H1 (cell line): ENCODE measurements at regions not wholly inside any gene's neighbourhood (a gene's known extent, or its start where the extent isn't known, plus 50 kb on each side); places are given as distances from the start of the nearest gene placed in this dataset.

Experiments used
- CTCF ChIA-PET: fragments of 300-600 bp; sonication (Branson Sonifier 250); formaldehyde crosslinking; loops from one replicate; lab custom pipeline; 2021; ENCODE audit not compliant: partially characterized antibody; lab: Charles Lee
- POLR2A ChIA-PET: fragments of 300-600 bp; sonication (Branson Sonifier 250); formaldehyde crosslinking; loops from one replicate; lab custom pipeline; 2021; ENCODE audit warnings: inconsistent platforms; ENCODE audit not compliant: partially characterized antibody; lab: Charles Lee
- DNase-seq, 2 experiments: peaks; one replicate each; pipeline versions ENCODE4 v3.0.0 to v3.0.0-alpha.2; 2010 to 2022; ENCODE audit warnings: low spot score in 2 of 2, low read depth in 1 of 2, mixed read lengths in 1 of 2
- FAIRE-seq: peaks from 2 replicates; lab custom pipeline; 2011; peaks lifted over from hg19 to GRCh38; lab: Jason Lieb, UNC
- H2AFZ ChIP-seq: 2 replicates; pipeline ENCODE4 v1.8.1; 2012; ENCODE audit warnings: low read length, inconsistent platforms
- H2AK5ac ChIP-seq: 2 replicates; pipeline ENCODE4 v1.6.1; 2013; ENCODE audit warnings: low read depth, low read length
- H2BK120ac ChIP-seq: replicated peaks from 2 replicates; pipeline ENCODE3; 2013; ENCODE audit warnings: low read depth, low read length, inconsistent platforms
- H2BK12ac ChIP-seq: 2 replicates; pipeline ENCODE4 v1.6.1; 2013; ENCODE audit warnings: low read depth, low read length
- H2BK15ac ChIP-seq: 2 replicates; pipeline ENCODE4 v1.6.1; 2013; ENCODE audit warnings: low read length
- H2BK20ac ChIP-seq: 2 replicates; pipeline ENCODE4 v1.6.1; 2013; ENCODE audit warnings: low read length
- H2BK5ac ChIP-seq: 2 replicates; pipeline ENCODE4 v1.6.1; 2013; ENCODE audit warnings: low read depth, low read length
- H3K14ac ChIP-seq: 2 replicates; pipeline ENCODE4 v1.6.1; 2013; ENCODE audit warnings: inconsistent platforms; ENCODE audit not compliant: insufficient read length
- H3K18ac ChIP-seq: 2 replicates; pipeline ENCODE4 v1.6.1; 2013; ENCODE audit warnings: low read length; ENCODE audit errors: extremely low read depth
- H3K23ac ChIP-seq: 2 replicates; pipeline ENCODE4 v1.6.1; 2013; ENCODE audit warnings: inconsistent platforms; ENCODE audit not compliant: insufficient read length
- H3K23me2 ChIP-seq: 2 replicates; pipeline ENCODE4 v1.6.1; 2013; ENCODE audit warnings: low read depth, low read length
- H3K27ac ChIP-seq: 2 replicates; pipeline ENCODE4 v1.6.1; 2011; ENCODE audit warnings: low read depth, low read length, inconsistent platforms
- H3K27me3 ChIP-seq, 4 experiments: replicated peaks in 1 of 4; 1 replicate in 1 of 4; 2 replicates in 3 of 4; pipeline versions ENCODE4 v1.6.1 to v1.8.1; 2011 to 2013; ENCODE audit warnings: low read length in 3 of 4, mild to moderate bottlenecking in 3 of 4, inconsistent platforms in 2 of 4, mixed read lengths in 2 of 4, moderate library complexity in 1 of 4; ENCODE audit not compliant: control insufficient read depth in 3 of 4, insufficient read depth in 3 of 4; ENCODE audit errors: extremely low read depth in 1 of 4
- H3K36me3 ChIP-seq, 4 experiments: 2 replicates each; pipeline versions ENCODE4 v1.6.1 to v1.8.1; 2011 to 2013; ENCODE audit warnings: mild to moderate bottlenecking in 4 of 4, low read length in 3 of 4, moderate library complexity in 2 of 4, control low read depth in 1 of 4, inconsistent platforms in 1 of 4; ENCODE audit not compliant: insufficient read depth in 4 of 4, control insufficient read depth in 2 of 4
- H3K4ac ChIP-seq: replicated peaks from 2 replicates; pipeline ENCODE3; 2013; ENCODE audit warnings: low read length, low read depth, mixed read lengths, inconsistent platforms; ENCODE audit not compliant: insufficient read length
- H3K4me1 ChIP-seq, 4 experiments: replicated peaks in 1 of 4; 1 replicate in 1 of 4; 2 replicates in 3 of 4; pipeline versions ENCODE4 v1.6.1 to v1.8.1; 2011 to 2013; ENCODE audit warnings: low read length in 3 of 4, inconsistent platforms in 2 of 4, mixed read lengths in 1 of 4; ENCODE audit not compliant: insufficient read depth in 4 of 4, control insufficient read depth in 3 of 4
- H3K4me2 ChIP-seq, 2 experiments: 2 replicates each; pipeline versions ENCODE4 v1.6.1 to v1.8.1; 2011 to 2013; ENCODE audit warnings: low read depth in 2 of 2, low read length in 2 of 2, control low read depth in 1 of 2, inconsistent platforms in 1 of 2, mild to moderate bottlenecking in 1 of 2; ENCODE audit not compliant: insufficient read depth in 1 of 2
- H3K4me3 ChIP-seq, 4 experiments: fragments of 200-600, 300-600 bp in 1 of 4; sonication (generic), shearing (Covaris generic), sonication (Bioruptor Twin) in 1 of 4; 2 replicates each; pipeline versions ENCODE4 v1.5.1 to v1.8.1; 2011 to 2016; ENCODE audit warnings: low read length in 4 of 4, low read depth in 3 of 4, control low read depth in 2 of 4, inconsistent platforms in 2 of 4, mild to moderate bottlenecking in 2 of 4, mixed read lengths in 1 of 4, moderate library complexity in 1 of 4; ENCODE audit not compliant: insufficient read depth in 2 of 4; ENCODE audit errors: extremely low read depth in 1 of 4
- H3K56ac ChIP-seq: replicated peaks from 2 replicates; pipeline ENCODE3; 2013; ENCODE audit warnings: low read depth, mild to moderate bottlenecking, mixed read lengths, low read length, inconsistent platforms; ENCODE audit not compliant: insufficient read length
- H3K79me1 ChIP-seq: 2 replicates; pipeline ENCODE4 v1.6.1; 2013; ENCODE audit warnings: low read depth, low read length, control low read depth
- H3K79me2 ChIP-seq, 2 experiments: 2 replicates each; pipeline versions ENCODE4 v1.6.1 to v1.8.1; 2012 to 2013; ENCODE audit warnings: low read length in 2 of 2, mild to moderate bottlenecking in 2 of 2, inconsistent platforms in 1 of 2; ENCODE audit not compliant: insufficient read depth in 2 of 2, control insufficient read depth in 1 of 2
- H3K9ac ChIP-seq, 4 experiments: replicated peaks in 1 of 4; 1 replicate in 1 of 4; 2 replicates in 3 of 4; pipeline versions ENCODE4 v1.6.1 to v1.8.1; 2011 to 2013; ENCODE audit warnings: low read depth in 3 of 4, low read length in 3 of 4, control low read depth in 2 of 4, mild to moderate bottlenecking in 2 of 4, moderate library complexity in 2 of 4, inconsistent platforms in 1 of 4; ENCODE audit errors: extremely low read depth in 1 of 4
- H3K9me3 ChIP-seq, 2 experiments: 2 replicates each; pipeline versions ENCODE4 v1.6.1 to v1.8.1; 2012 to 2013; ENCODE audit warnings: mild to moderate bottlenecking in 2 of 2, moderate library complexity in 2 of 2, control low read depth in 1 of 2, inconsistent platforms in 1 of 2, low read depth in 1 of 2, low read length in 1 of 2, mixed read lengths in 1 of 2; ENCODE audit not compliant: insufficient read depth in 2 of 2
- H4K20me1 ChIP-seq, 2 experiments: replicated peaks in 1 of 2; 2 replicates each; pipeline versions ENCODE3 to v1.8.1; 2011 to 2013; ENCODE audit warnings: inconsistent platforms in 2 of 2, low read length in 2 of 2, mild to moderate bottlenecking in 1 of 2; ENCODE audit not compliant: insufficient read depth in 2 of 2, control insufficient read depth in 1 of 2
- H4K5ac ChIP-seq: 2 replicates; pipeline ENCODE4 v1.6.1; 2013; ENCODE audit warnings: low read length, low read depth, mixed read lengths, inconsistent platforms; ENCODE audit not compliant: insufficient read length
- H4K8ac ChIP-seq: 2 replicates; pipeline ENCODE4 v1.8.0; 2013; ENCODE audit warnings: mild to moderate bottlenecking, moderate library complexity, low read length, inconsistent platforms; ENCODE audit not compliant: insufficient read depth; ENCODE audit errors: extremely low read depth
- H4K91ac ChIP-seq: replicated peaks from 2 replicates; pipeline ENCODE3; 2013; ENCODE audit warnings: low read length, mixed read lengths, inconsistent platforms; ENCODE audit not compliant: insufficient read length
- BCL11A ChIP-seq, 2 experiments: IDR thresholded peaks; one replicate each; pipeline ENCODE4 v1.6.1; 2011; ENCODE audit warnings: low read depth in 2 of 2, low read length in 2 of 2, mild to moderate bottlenecking in 2 of 2
- CBX8 ChIP-seq: fragments of 300-800, 300-1000 bp; sonication (generic); IDR thresholded peaks from 2 replicates; pipeline ENCODE4 v1.7.1; 2016; ENCODE audit warnings: low read depth, low read length, borderline replicate concordance
- EP300 ChIP-seq, 2 experiments: IDR thresholded peaks; 1 replicate in 1 of 2; 2 replicates in 1 of 2; pipeline ENCODE4 v1.6.1; 2011 to 2012; ENCODE audit warnings: low read depth in 2 of 2, low read length in 2 of 2, mild to moderate bottlenecking in 2 of 2, borderline replicate concordance in 1 of 2, inconsistent platforms in 1 of 2, moderate library complexity in 1 of 2
- RAD21 ChIP-seq, 2 experiments: IDR thresholded peaks in 1 of 2; conservative IDR thresholded peaks in 1 of 2; 2 replicates each; pipeline ENCODE4 v1.6.1; 2011; ENCODE audit warnings: low read depth in 2 of 2, low read length in 2 of 2, improper control_type of control experiment in 1 of 2, inconsistent platforms in 1 of 2, mild to moderate bottlenecking in 1 of 2, moderate library complexity in 1 of 2
- RFX5 ChIP-seq: IDR thresholded peaks from 2 replicates; pipeline ENCODE4 v1.6.1; 2011; ENCODE audit warnings: low read depth, low read length, improper control_type of control experiment, borderline replicate concordance
- SIN3A ChIP-seq, 2 experiments: IDR thresholded peaks in 1 of 2; conservative IDR thresholded peaks in 1 of 2; 2 replicates each; pipeline ENCODE4 v1.6.1; 2011 to 2012; ENCODE audit warnings: low read length in 2 of 2, improper control_type of control experiment in 1 of 2, low read depth in 1 of 2, mild to moderate bottlenecking in 1 of 2
- WGBS, 2 experiments: shearing (Covaris generic) in 1 of 2; methylation state at CpG; one replicate each; pipeline versions ENCODE4 v1.1.6 to v1.1.7; 2013 to 2015; ENCODE audit warnings: low lambda C conversion rate in 2 of 2, mixed read lengths in 2 of 2, inconsistent platforms in 1 of 2, low coverage in 1 of 2, missing lambda C conversion rate in 1 of 2; ENCODE audit not compliant: insufficient replicate concordance in 2 of 2, insufficient coverage in 1 of 2, insufficient read length in 1 of 2; ENCODE audit errors: extremely low coverage in 1 of 2, missing lambda C conversion rate in 1 of 2; 5-methylcytosine and 5-hydroxymethylcytosine counted together
- TF ChIP-seq, protein P1 (sequence below), 3 experiments: IDR thresholded peaks; 1 replicate in 2 of 3; 2 replicates in 1 of 3; pipeline versions ENCODE4 v1.5.1 to v1.6.1; 2011; ENCODE audit warnings: low read length in 3 of 3, mild to moderate bottlenecking in 3 of 3, inconsistent platforms in 2 of 3, low read depth in 1 of 3, moderate library complexity in 1 of 3; ENCODE audit not compliant: insufficient read depth in 1 of 3; ENCODE audit errors: control extremely low read depth in 1 of 3

DNA sequence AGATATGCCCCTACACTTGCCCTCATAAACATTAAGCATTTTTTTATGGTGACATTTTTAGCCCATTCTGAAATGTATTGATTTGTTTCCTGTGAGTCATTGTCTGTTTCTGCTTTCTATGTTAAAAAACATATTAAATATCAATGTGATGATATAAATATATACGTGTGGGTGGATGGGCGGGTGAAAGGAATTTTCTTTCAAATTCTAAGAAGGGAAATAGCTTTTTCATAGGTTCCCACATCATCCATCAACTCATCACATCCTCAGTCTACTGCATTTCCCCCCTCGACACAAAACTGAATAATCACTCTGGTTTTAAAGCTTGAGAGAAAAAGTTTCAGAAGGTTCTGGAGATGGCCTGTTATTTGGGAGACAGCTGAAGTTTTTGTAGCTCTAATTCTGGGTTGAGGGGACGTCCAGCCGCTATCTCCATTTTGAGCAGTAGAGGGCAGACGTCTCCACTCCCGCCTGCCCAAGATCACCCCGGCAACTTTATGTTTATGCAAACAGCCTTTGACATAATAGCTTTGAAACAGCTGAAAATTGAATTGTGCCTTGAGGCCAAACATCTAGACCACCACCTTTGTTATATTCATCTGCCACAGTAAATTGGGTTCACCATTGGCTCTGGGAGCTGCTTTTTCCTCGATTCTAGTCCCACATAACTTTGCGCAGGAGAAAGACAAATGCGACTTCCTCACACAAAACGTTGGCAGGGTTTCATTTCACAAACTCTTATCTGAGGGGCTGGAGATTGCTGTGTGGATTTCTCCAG lies 216.2 kb upstream of the CLINT1 start:
- POLR2A ChIA-PET, result no interaction called here
- H3K4me3 ChIP-seq, result no peak overlapping the region
- FAIRE-seq, result peak; percentile 94

More for the DNA sequence above, 216.2 kb upstream of the CLINT1 start:
- no peak overlapping the region for H2BK20ac ChIP-seq
- CTCF ChIA-PET, result interaction anchor here (0.6 to 2.4 kb wide), 61 partner anchors 9 to 1036 kb away, joined by 3 to 31 read pairs (median 3); no protein-coding TSS in a partner anchor
- 49% methylated on average over 12 of the region's 12 CpGs; no CpG with 5 or more reads in 1 of the 2 experiments for WGBS, 2 experiments
- 0 out of 2 replicates have a peak overlapping the region, but pooled peaks have one; percentile 20 for H3K27ac ChIP-seq
- no peaks in the 10 kb centered on the region for H3K23me2 ChIP-seq
- H4K91ac ChIP-seq, result no peak overlapping the region
- 0 out of 2 replicates have a peak overlapping the region, but pooled peaks have one; percentile 72 for H2BK12ac ChIP-seq
- H3K56ac ChIP-seq, result no peak overlapping the region
- no peak overlapping the region for H4K5ac ChIP-seq
- H3K4ac ChIP-seq, result no peak overlapping the region
- H3K9ac ChIP-seq, result no peak overlapping the region; a peak in 2 of 7 replicates
- H3K27me3 ChIP-seq, result no peaks in the 10 kb centered on the region
- no peak overlapping the region for H2BK5ac ChIP-seq
- no peaks in the 10 kb centered on the region for H3K79me1 ChIP-seq
- TF ChIP-seq RFX5 (no peak), BCL11A (IDR thresholded peaks at IDR 0.05; ENCODE audit: low read depth in 2 of 2, low read length in 2 of 2) (no peak), RAD21 (IDR thresholded peaks at IDR 0.05 in 1 of 2, conservative IDR thresholded peaks at IDR 0.05 in 1 of 2; ENCODE audit: low read depth in 2 of 2, low read length in 2 of 2) (peak; percentile 82 to 83), CBX8 (no peak), EP300 (IDR thresholded peaks at IDR 0.05; ENCODE audit: borderline replicate concordance in 1 of 2, low read depth in 2 of 2, low read length in 2 of 2) (peak in 1 of 2 experiments; percentile 54; a peak in 1 of 3 replicates), SIN3A (conservative IDR thresholded peaks at IDR 0.05 in 1 of 2, IDR thresholded peaks at IDR 0.05 in 1 of 2; ENCODE audit: low read depth in 1 of 2, low read length in 2 of 2) (no peak)
- TF ChIP-seq, protein P1, sequence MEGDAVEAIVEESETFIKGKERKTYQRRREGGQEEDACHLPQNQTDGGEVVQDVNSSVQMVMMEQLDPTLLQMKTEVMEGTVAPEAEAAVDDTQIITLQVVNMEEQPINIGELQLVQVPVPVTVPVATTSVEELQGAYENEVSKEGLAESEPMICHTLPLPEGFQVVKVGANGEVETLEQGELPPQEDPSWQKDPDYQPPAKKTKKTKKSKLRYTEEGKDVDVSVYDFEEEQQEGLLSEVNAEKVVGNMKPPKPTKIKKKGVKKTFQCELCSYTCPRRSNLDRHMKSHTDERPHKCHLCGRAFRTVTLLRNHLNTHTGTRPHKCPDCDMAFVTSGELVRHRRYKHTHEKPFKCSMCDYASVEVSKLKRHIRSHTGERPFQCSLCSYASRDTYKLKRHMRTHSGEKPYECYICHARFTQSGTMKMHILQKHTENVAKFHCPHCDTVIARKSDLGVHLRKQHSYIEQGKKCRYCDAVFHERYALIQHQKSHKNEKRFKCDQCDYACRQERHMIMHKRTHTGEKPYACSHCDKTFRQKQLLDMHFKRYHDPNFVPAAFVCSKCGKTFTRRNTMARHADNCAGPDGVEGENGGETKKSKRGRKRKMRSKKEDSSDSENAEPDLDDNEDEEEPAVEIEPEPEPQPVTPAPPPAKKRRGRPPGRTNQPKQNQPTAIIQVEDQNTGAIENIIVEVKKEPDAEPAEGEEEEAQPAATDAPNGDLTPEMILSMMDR (IDR thresholded peaks at IDR 0.05; ENCODE audit: control extremely low read depth in 1 of 3, insufficient read depth in 1 of 3, low read depth in 1 of 3, low read length in 3 of 3), result peak; percentile 67 to 81 (median 72)
- no peak overlapping the region for H2BK120ac ChIP-seq
- no peak overlapping the region for H3K18ac ChIP-seq
- H3K9me3 ChIP-seq, result no peaks in the 10 kb centered on the region
- 0 out of 2 replicates have a peak overlapping the region, but pooled peaks have one; percentile 6 for H2AFZ ChIP-seq
- no peak overlapping the region for H2BK15ac ChIP-seq
- no peaks in the 10 kb centered on the region for H3K79me2 ChIP-seq
- H3K4me2 ChIP-seq, result no peak overlapping the region
- no peak overlapping the region for H4K8ac ChIP-seq
- no peaks in the 10 kb centered on the region for H4K20me1 ChIP-seq
- H3K4me1 ChIP-seq, result peaks cover 0 to 3% (median 3%) of the 10 kb centered on the region in 4 experiments; a peak in 3 of 7 replicates
- H3K14ac ChIP-seq, result no peak overlapping the region
- H2AK5ac ChIP-seq, result no peak overlapping the region
- DNase-seq, result peak; percentile 17 to 69
- no peak overlapping the region for H3K23ac ChIP-seq
- no peaks in the 10 kb centered on the region for H3K36me3 ChIP-seq
